CD1c-positive myeloid dendritic cell (primary cell): ENCODE measurements at regions not wholly inside any gene's neighbourhood (a gene's known extent, or its start where the extent isn't known, plus 50 kb on each side); places are given as distances from the start of the nearest gene placed in this dataset.

Experiments used
- DNase-seq: peaks from one replicate; pipeline ENCODE4 v3.0.0-alpha.2; 2016; ENCODE audit errors: extremely low spot score

GRCh38 chrX:36927712-36928111 is 80.5 kb upstream of the FAM47C start:
- no peak for DNase-seq

DNA sequence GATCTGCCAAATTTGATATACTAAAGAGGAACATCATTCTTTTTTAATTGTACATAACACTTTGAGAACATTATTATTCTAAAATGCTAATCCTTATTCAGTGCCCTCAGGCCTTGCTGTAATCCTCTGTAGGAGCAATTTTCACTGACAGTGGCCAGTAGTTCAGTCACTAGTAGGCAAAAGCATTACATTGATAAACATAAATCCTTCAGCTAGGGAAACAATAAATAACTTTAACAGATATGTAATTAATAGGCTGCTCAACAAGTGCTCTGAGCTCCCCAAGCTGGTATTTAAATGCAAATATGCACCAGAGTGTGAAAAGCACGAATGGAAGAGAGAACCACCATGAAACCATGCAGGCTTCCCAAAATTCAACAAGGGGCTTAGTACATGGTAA is 77.7 kb upstream of the FAM47C start:
- no peak for DNase-seq

DNA sequence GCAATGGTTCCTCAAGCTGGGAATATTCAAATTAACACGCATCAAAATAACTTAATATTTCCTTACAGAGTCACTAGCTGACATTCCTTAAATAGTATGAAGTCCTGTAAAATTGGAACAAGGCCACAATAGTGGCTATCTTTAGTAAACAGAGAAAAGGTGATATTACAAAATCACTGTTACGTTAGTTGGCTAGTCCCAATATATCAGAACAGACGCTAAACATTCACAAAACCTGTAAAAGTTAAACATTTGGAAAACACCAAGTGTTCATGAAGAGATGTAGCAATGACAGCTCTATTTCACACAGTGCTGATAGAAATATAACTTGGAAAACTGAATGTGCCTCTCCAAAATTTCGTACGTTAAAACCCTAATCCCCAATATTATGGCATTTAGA is 61.0 kb upstream of the FAM47C start:
- no peak for DNase-seq

- no peak for DNase-seq
Observed at GRCh38 chrX:36950495-36951253, 57.5 kb upstream of the FAM47C start.

DNA sequence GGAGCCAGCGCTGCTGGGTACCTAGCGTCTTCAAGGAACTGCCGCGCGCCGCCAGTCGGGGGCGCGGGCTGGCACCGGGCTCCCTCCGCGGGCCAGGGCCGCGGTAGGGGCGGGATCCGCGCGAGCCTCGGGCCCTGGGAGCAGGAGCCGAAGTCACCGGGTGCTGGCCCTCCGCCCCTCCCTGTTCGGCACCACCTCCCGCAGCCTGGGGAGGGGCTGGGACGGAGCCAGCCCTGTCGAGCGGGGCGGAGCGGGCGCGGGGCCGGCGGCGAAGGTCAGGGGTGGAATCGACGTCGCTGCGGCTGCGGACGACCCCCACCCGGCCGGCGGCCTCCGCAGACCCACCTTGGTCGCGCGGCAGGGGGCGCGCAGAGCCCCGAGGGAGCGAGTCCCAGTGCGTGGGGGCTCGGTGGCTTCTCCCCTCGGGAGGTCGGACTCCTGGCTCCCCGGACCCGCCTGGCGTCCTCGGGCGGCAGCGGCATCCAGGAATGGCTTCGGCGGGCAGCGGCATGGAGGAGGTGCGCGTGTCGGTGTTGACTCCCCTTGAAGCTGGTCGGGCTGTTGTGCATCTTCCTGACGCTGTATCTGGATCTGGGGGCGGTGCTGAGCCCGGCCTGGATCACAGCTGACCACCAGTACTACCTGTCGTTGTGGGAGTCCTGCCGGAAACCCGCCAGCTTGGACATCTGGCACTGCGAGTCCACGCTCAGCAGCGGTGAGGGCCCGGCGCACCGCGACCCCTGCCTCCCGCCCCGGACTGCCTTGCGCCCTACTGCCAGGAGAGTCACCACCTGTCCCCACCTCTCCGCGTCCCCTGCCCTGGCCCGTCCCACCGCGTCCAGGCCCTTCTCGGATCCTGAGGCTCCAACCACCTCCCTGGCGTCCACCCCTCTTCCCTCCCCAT is 50.5 kb upstream of the FAM47C start:
- DNase-seq, result no peak
